ENCODE measurements at regions not wholly inside any gene's neighbourhood (a gene's known extent, or its start where the extent isn't known, plus 50 kb on each side); places are given as distances from the start of the nearest gene placed in this dataset.

GRCh38 chr4:133585323-133585722 is 436.2 kb downstream of the PCDH10 start:
- no peak overlapping the region for H3K27ac Mint-ChIP-seq
- DNase-seq, result no peak
- peaks cover 0 to 8% of the 10 kb centered on the region in 2 donors for H3K9me3 ChIP-seq (replicated peaks in 1 of 2; ENCODE audit: control insufficient read depth in 1 of 2, insufficient read depth in 1 of 2, low read length in 2 of 2)
- no peaks in the 10 kb centered on the region for H3K4me1 Mint-ChIP-seq
- H3K79me2 ChIP-seq (ENCODE audit: insufficient read depth, low read length), result no peaks in the 10 kb centered on the region
- no peaks in the 10 kb centered on the region for H3K4me1 ChIP-seq (ENCODE audit: control insufficient read depth in 1 of 2, insufficient read depth in 2 of 2, low read length in 2 of 2)
- no peaks in the 10 kb centered on the region for H3K36me3 ChIP-seq (replicated peaks in 1 of 2; ENCODE audit: control insufficient read depth in 1 of 2, insufficient read depth in 2 of 2, low read length in 2 of 2)
- H3K9ac ChIP-seq (ENCODE audit: insufficient read depth, low read length, poor library complexity, severe bottlenecking), result no peak overlapping the region
- intact Hi-C loops (cut with micrococcal nuclease), result no loop called here
- WGBS (ENCODE audit: insufficient coverage), result 84% methylated on average over 8 of the region's 8 CpGs
- no peak overlapping the region for H3K4me3 ChIP-seq (replicated peaks in 1 of 3; ENCODE audit: low read depth in 2 of 3, low read length in 3 of 3)
- no peak overlapping the region for H3K4me3 Mint-ChIP-seq
- H4K20me1 ChIP-seq (ENCODE audit: insufficient read depth, low read length), result no peaks in the 10 kb centered on the region
- peaks cover 0 to 6% (median 2%) of the 10 kb centered on the region in 7 donors for H3K9me3 Mint-ChIP-seq
- H2AFZ ChIP-seq (ENCODE audit: insufficient read depth, low read depth, low read length, poor library complexity, severe bottlenecking), result no peak overlapping the region
- H3K36me3 Mint-ChIP-seq, result no peaks in the 10 kb centered on the region
- no peaks in the 10 kb centered on the region for H3K27me3 ChIP-seq (ENCODE audit: control insufficient read depth in 2 of 2, insufficient read depth in 2 of 2, low read length in 2 of 2)
- TF ChIP-seq CTCF (IDR thresholded peaks at IDR 0.05), result no peak
- H3K27ac ChIP-seq (ENCODE audit: low read depth in 1 of 2, low read length in 2 of 2), result no peak overlapping the region
- H3K27me3 Mint-ChIP-seq (ENCODE audit: low read depth in 3 of 3), result no peaks in the 10 kb centered on the region
- H3K4me2 ChIP-seq (replicated peaks; ENCODE audit: extremely low read depth, low read length, poor library complexity, severe bottlenecking), result no peak overlapping the region

GRCh38 chr4:133584714-133585113 is 435.6 kb downstream of the PCDH10 start:
- Histone ChIP-seq H3K27ac (ENCODE audit: low read depth in 1 of 2, low read length in 2 of 2) (no peak overlapping the region), H3K36me3 (replicated peaks in 1 of 2; ENCODE audit: control insufficient read depth in 1 of 2, insufficient read depth in 2 of 2, low read length in 2 of 2) (no peaks in the 10 kb centered on the region), H3K4me1 (ENCODE audit: control insufficient read depth in 1 of 2, insufficient read depth in 2 of 2, low read length in 2 of 2) (no peaks in the 10 kb centered on the region), H3K4me3 (replicated peaks in 1 of 3; ENCODE audit: low read depth in 2 of 3, low read length in 3 of 3) (no peak overlapping the region), H3K9ac (ENCODE audit: insufficient read depth, low read length, poor library complexity, severe bottlenecking) (no peak overlapping the region), H3K9me3 (replicated peaks in 1 of 2; ENCODE audit: control insufficient read depth in 1 of 2, insufficient read depth in 1 of 2, low read length in 2 of 2) (peaks cover 0 to 8% of the 10 kb centered on the region in 2 donors), H3K4me2 (replicated peaks; ENCODE audit: extremely low read depth, low read length, poor library complexity, severe bottlenecking) (no peak overlapping the region), H2AFZ (ENCODE audit: insufficient read depth, low read depth, low read length, poor library complexity, severe bottlenecking) (no peak overlapping the region), H3K27me3 (ENCODE audit: control insufficient read depth in 2 of 2, insufficient read depth in 2 of 2, low read length in 2 of 2) (no peaks in the 10 kb centered on the region), H4K20me1 (ENCODE audit: insufficient read depth, low read length) (no peaks in the 10 kb centered on the region), H3K79me2 (ENCODE audit: insufficient read depth, low read length) (no peaks in the 10 kb centered on the region)
- no peak for TF ChIP-seq CTCF (IDR thresholded peaks at IDR 0.05)
- Mint-ChIP-seq H3K4me3 (no peak overlapping the region), H3K4me1 (no peaks in the 10 kb centered on the region), H3K36me3 (no peaks in the 10 kb centered on the region), H3K27ac (no peak overlapping the region), H3K9me3 (peaks cover 0 to 8% (median 3%) of the 10 kb centered on the region in 7 donors), H3K27me3 (ENCODE audit: low read depth in 3 of 3) (peaks cover 0 to 1% (median 0%) of the 10 kb centered on the region in 3 donors)
- no peak for DNase-seq
- 100% methylated on average over 2 of the region's 5 CpGs for WGBS (ENCODE audit: insufficient coverage)
- intact Hi-C loops (cut with micrococcal nuclease), result no loop called here
